ENCODE measurements at regions not wholly inside any gene's neighbourhood (a gene's known extent, or its start where the extent isn't known, plus 50 kb on each side); places are given as distances from the start of the nearest gene placed in this dataset.

DNA sequence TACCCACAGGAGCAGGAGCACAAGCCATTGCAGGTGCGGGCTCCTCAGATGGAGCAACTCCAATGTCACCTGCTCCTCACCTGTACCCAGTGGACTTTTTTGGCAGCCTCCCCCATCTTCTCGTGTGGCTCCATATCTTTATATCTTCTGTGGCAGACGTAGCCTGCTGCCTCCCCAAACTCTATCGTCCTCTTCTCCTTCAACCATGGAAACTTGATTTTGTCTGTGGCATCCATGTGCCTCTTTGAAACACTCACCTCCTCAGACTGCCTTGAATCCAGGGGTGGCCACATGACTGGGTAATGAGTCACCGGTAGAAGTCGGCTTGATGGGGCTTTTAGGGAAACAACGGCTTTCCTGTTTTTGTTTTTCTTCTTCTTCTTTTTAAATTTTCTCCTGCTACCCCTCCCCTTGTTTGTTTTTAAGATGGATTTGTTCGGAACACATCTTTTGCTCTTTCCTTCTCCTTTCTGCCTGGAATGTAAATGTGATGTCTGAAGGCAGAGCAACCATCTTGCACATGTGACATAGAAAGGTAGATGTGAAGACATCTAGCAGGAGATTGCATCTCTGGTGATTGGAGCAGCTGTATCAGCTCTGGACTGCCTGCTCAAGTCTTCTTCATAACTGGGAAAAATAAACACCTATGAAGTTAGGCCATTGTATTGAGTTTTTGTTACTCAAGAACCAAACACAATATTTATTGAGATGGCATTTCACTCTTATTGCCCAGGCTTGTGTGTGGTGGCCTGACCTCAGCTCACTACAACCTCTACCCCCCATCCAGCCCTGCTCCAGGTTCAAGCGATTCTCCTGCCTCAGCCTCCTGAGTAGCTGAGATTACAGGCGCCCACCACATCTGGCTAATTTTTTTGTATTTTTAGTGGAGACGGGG, 69.9 kb upstream of the DDR1 start (continued):
- TF ChIP-seq, protein P1, sequence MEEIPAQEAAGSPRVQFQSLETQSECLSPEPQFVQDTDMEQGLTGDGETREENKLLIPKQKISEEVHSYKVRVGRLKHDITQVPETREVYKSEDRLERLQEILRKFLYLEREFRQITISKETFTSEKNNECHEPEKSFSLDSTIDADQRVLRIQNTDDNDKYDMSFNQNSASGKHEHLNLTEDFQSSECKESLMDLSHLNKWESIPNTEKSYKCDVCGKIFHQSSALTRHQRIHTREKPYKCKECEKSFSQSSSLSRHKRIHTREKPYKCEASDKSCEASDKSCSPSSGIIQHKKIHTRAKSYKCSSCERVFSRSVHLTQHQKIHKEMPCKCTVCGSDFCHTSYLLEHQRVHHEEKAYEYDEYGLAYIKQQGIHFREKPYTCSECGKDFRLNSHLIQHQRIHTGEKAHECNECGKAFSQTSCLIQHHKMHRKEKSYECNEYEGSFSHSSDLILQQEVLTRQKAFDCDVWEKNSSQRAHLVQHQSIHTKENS (CRISPR knock-in tag; IDR thresholded peaks at IDR 0.05), result no peak
- TF ChIP-seq BCOR (IDR thresholded peaks at IDR 0.05) (peak; percentile 50; the same call in 1 of the 2 replicates), SOX6 (IDR thresholded peaks at IDR 0.05) (peak; percentile 59), CTBP1 (IDR thresholded peaks at IDR 0.05; ENCODE audit: borderline replicate concordance) (peak; percentile 79), RFX7 (CRISPR knock-in tag; IDR thresholded peaks at IDR 0.05) (0 out of 2 replicates have a peak, but pooled peaks have one; percentile 13), ZNF586 (CRISPR knock-in tag; conservative IDR thresholded peaks at IDR 0.05) (no peak), ZNF3 (CRISPR knock-in tag; IDR thresholded peaks at IDR 0.05) (no peak), KDM4B (IDR thresholded peaks at IDR 0.05; ENCODE audit: borderline replicate concordance in 2 of 2, low read depth in 1 of 2) (no peak), SREBF2 (CRISPR knock-in tag; IDR thresholded peaks at IDR 0.05) (no peak), CHD4 (IDR thresholded peaks at IDR 0.05; ENCODE audit: insufficient read depth, insufficient replicate concordance, low read depth, low read length, poor library complexity, severe bottlenecking) (no peak), ZNF316 (IDR thresholded peaks at IDR 0.05) (no peak), ZNF212 (CRISPR knock-in tag; IDR thresholded peaks at IDR 0.05) (no peak), HIVEP1 (CRISPR knock-in tag; IDR thresholded peaks at IDR 0.05) (no peak), DPF2 (IDR thresholded peaks at IDR 0.05) (peak; percentile 94), CBX1 (IDR thresholded peaks at IDR 0.05; ENCODE audit: low read depth) (no peak), EZH2 (IDR thresholded peaks at IDR 0.05; ENCODE audit: borderline replicate concordance, low read depth, low read length) (no peak), ZNF766 (CRISPR knock-in tag; conservative IDR thresholded peaks at IDR 0.05) (no peak; the same call in 1 of the 2 replicates), KLF10 (CRISPR knock-in tag; IDR thresholded peaks at IDR 0.05) (no peak), HMG20A (CRISPR knock-in tag; conservative IDR thresholded peaks at IDR 0.05) (no peak), TEAD2 (tag; IDR thresholded peaks at IDR 0.05) (peak; percentile 18), HDAC3 (IDR thresholded peaks at IDR 0.05; ENCODE audit: borderline replicate concordance, partially characterized antibody) (no peak), NONO (IDR thresholded peaks at IDR 0.05; ENCODE audit: low read depth in 2 of 2, low read length in 1 of 2) (no peak), EWSR1 (IDR thresholded peaks at IDR 0.05; ENCODE audit: borderline replicate concordance, low read depth, partially characterized antibody) (no peak)
- TF ChIP-seq, protein P2, sequence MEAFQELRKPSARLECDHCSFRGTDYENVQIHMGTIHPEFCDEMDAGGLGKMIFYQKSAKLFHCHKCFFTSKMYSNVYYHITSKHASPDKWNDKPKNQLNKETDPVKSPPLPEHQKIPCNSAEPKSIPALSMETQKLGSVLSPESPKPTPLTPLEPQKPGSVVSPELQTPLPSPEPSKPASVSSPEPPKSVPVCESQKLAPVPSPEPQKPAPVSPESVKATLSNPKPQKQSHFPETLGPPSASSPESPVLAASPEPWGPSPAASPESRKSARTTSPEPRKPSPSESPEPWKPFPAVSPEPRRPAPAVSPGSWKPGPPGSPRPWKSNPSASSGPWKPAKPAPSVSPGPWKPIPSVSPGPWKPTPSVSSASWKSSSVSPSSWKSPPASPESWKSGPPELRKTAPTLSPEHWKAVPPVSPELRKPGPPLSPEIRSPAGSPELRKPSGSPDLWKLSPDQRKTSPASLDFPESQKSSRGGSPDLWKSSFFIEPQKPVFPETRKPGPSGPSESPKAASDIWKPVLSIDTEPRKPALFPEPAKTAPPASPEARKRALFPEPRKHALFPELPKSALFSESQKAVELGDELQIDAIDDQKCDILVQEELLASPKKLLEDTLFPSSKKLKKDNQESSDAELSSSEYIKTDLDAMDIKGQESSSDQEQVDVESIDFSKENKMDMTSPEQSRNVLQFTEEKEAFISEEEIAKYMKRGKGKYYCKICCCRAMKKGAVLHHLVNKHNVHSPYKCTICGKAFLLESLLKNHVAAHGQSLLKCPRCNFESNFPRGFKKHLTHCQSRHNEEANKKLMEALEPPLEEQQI (IDR thresholded peaks at IDR 0.05), result no peak
- TF ChIP-seq, protein P3, sequence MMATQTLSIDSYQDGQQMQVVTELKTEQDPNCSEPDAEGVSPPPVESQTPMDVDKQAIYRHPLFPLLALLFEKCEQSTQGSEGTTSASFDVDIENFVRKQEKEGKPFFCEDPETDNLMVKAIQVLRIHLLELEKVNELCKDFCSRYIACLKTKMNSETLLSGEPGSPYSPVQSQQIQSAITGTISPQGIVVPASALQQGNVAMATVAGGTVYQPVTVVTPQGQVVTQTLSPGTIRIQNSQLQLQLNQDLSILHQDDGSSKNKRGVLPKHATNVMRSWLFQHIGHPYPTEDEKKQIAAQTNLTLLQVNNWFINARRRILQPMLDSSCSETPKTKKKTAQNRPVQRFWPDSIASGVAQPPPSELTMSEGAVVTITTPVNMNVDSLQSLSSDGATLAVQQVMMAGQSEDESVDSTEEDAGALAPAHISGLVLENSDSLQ (IDR thresholded peaks at IDR 0.05), result peak; percentile 29

All from K562 (cell line).